HCT116 (cell line): ENCODE measurements at regions not wholly inside any gene's neighbourhood (a gene's known extent, or its start where the extent isn't known, plus 50 kb on each side); places are given as distances from the start of the nearest gene placed in this dataset.

Experiments
- ATAC-seq: fragments of 200-7000 bp; cut with Tn5 transposase; 2 replicates; pipeline ENCODE4 v1.9.1; 2020; ENCODE audit warnings: mild to moderate bottlenecking, moderate library complexity
- BruUV-seq: library from RNA; stranded (reverse); fragments of 400-500 nt; replicated peaks from 2 replicates; lab custom pipeline; 2021; lab: Mats Ljungman, UMichigan
- CTCF ChIA-PET: fragments of 300-600 bp; sonication (Branson Sonifier 250); formaldehyde crosslinking; loops from one replicate; lab custom pipeline; 2021; ENCODE audit warnings: antibody characterized with exemption; lab: Charles Lee
- POLR2A ChIA-PET: fragments of 300-600, 350-600 bp; sonication (Branson Sonifier 250); formaldehyde crosslinking; loops from one replicate; lab custom pipeline; 2021; ENCODE audit warnings: antibody characterized with exemption; lab: Charles Lee
- RAD21 ChIA-PET, 2 experiments: fragments of 300-600 bp; sonication (Branson Sonifier 250); formaldehyde crosslinking; loops; one replicate each; lab custom pipeline; 2023; ENCODE audit warnings: low total read pairs in 2 of 2; ENCODE audit not compliant: uncharacterized antibody in 2 of 2, unreplicated experiment in 2 of 2, low non-redundant PET in 1 of 2; lab: Charles Lee
- DNase-seq: peaks from one replicate; pipeline ENCODE4 v3.0.0-alpha.2; 2010; ENCODE audit warnings: low read depth, low spot score
- H2AFZ ChIP-seq: fragments of 200-600 bp; shearing (Covaris generic), sonication (generic); 2 replicates; pipeline ENCODE4 v1.6.1; 2017; ENCODE audit warnings: low read depth, mixed run types, mixed read lengths, antibody characterized with exemption, low read length; ENCODE audit not compliant: poor library complexity, severe bottlenecking
- H3K27ac ChIP-seq: 2 replicates; pipeline ENCODE4 v1.5.1; 2012; ENCODE audit warnings: low read depth, low read length
- H3K27me3 ChIP-seq: fragments of 200-600 bp; sonication (generic); 2 replicates; pipeline ENCODE4 v1.6.1; 2016; ENCODE audit warnings: mixed run types, low read length, mixed read lengths; ENCODE audit not compliant: insufficient read depth
- H3K36me3 ChIP-seq, 2 experiments: fragments of 200-500 bp in 1 of 2; fragments of 200-600 bp in 1 of 2; sonication (Bioruptor generic) in 1 of 2; sonication (generic) in 1 of 2; 2 replicates each; pipeline versions ENCODE4 v1.5.1 to v1.6.1; 2014 to 2016; ENCODE audit warnings: low read length in 2 of 2, inconsistent platforms in 1 of 2, mixed read lengths in 1 of 2, mixed run types in 1 of 2; ENCODE audit not compliant: insufficient read depth in 2 of 2, control insufficient read depth in 1 of 2
- H3K4me1 ChIP-seq, 2 experiments: fragments of 200-600 bp in 1 of 2; sonication (generic) in 1 of 2; 2 replicates each; pipeline versions ENCODE4 v1.5.1 to v1.6.1; 2012 to 2017; ENCODE audit warnings: low read length in 2 of 2, inconsistent platforms in 1 of 2, mild to moderate bottlenecking in 1 of 2, mixed read lengths in 1 of 2, mixed run types in 1 of 2, moderate library complexity in 1 of 2; ENCODE audit not compliant: insufficient read depth in 2 of 2, control insufficient read depth in 1 of 2
- H3K4me2 ChIP-seq: fragments of 200-600 bp; sonication (generic); 2 replicates; pipeline ENCODE4 v1.6.1; 2017; ENCODE audit warnings: mixed run types, low read length, mixed read lengths
- H3K4me3 ChIP-seq, 2 experiments: fragments of 200-600 bp in 1 of 2; sonication (generic) in 1 of 2; replicated peaks in 1 of 2; 2 replicates each; pipeline ENCODE4 v1.5.1; 2011 to 2016; ENCODE audit warnings: low read length in 2 of 2, control low read depth in 1 of 2, low read depth in 1 of 2, mild to moderate bottlenecking in 1 of 2, mixed read lengths in 1 of 2, mixed run types in 1 of 2
- H3K79me2 ChIP-seq: fragments of 200-600 bp; sonication (generic); 2 replicates; pipeline ENCODE4 v1.6.1; 2017; ENCODE audit warnings: mild to moderate bottlenecking, mixed run types, low read length, moderate library complexity, mixed read lengths; ENCODE audit not compliant: insufficient read depth
- H3K9ac ChIP-seq: fragments of 200-600 bp; sonication (generic); 2 replicates; pipeline ENCODE4 v1.6.1; 2016; ENCODE audit warnings: low read length, mixed read lengths
- H3K9me2 ChIP-seq: fragments of 200-600 bp; sonication (generic), shearing (Covaris generic); 2 replicates; pipeline ENCODE4 v1.6.1; 2017; ENCODE audit warnings: mixed run types, mild to moderate bottlenecking, moderate library complexity; ENCODE audit not compliant: insufficient read depth
- H3K9me3 ChIP-seq, 2 experiments: fragments of 200-500 bp in 1 of 2; fragments of 200-600 bp in 1 of 2; sonication (Bioruptor generic) in 1 of 2; sonication (generic) in 1 of 2; 2 replicates each; pipeline ENCODE4 v1.6.1; 2014 to 2017; ENCODE audit warnings: low read length in 2 of 2, mixed read lengths in 2 of 2, inconsistent platforms in 1 of 2, low read depth in 1 of 2, mild to moderate bottlenecking in 1 of 2, mixed run types in 1 of 2, moderate library complexity in 1 of 2; ENCODE audit not compliant: control insufficient read depth in 1 of 2, insufficient read depth in 1 of 2
- H4K20me1 ChIP-seq: fragments of 200-600 bp; sonication (generic), shearing (Covaris generic); 2 replicates; pipeline ENCODE4 v1.6.1; 2017; ENCODE audit warnings: mixed run types, mild to moderate bottlenecking, moderate library complexity; ENCODE audit not compliant: insufficient read depth
- CEBPB ChIP-seq: IDR thresholded peaks from 2 replicates; pipeline ENCODE4 v1.6.1; 2012; ENCODE audit warnings: low read depth
- ELF1 ChIP-seq: IDR thresholded peaks from 2 replicates; pipeline ENCODE4 v1.6.1; 2012; ENCODE audit warnings: low read depth, borderline replicate concordance
- EZH2 ChIP-seq: fragments of 200-600 bp; sonication (generic); IDR thresholded peaks from 2 replicates; pipeline ENCODE4 v1.6.1; 2017; ENCODE audit warnings: antibody characterized with exemption, mixed run types
- EZH2phosphoT487 ChIP-seq: fragments of 200-600 bp; IDR thresholded peaks from 2 replicates; pipeline ENCODE4 v1.6.1; 2018; ENCODE audit warnings: antibody characterized with exemption, borderline replicate concordance
- MAX ChIP-seq: IDR thresholded peaks from 2 replicates; pipeline ENCODE4 v1.6.1; 2012
- POLR2AphosphoS5 ChIP-seq: IDR thresholded peaks from 2 replicates; pipeline ENCODE4 v1.6.1; 2011; ENCODE audit warnings: mild to moderate bottlenecking, low read depth, low read length, moderate library complexity
- RAD21 ChIP-seq: IDR thresholded peaks from 2 replicates; pipeline ENCODE4 v1.6.1; 2012; ENCODE audit warnings: low read depth, mild to moderate bottlenecking
- SIN3A ChIP-seq: IDR thresholded peaks from 2 replicates; pipeline ENCODE4 v1.6.1; 2012; ENCODE audit warnings: low read depth
- SP1 ChIP-seq: IDR thresholded peaks from 2 replicates; pipeline ENCODE4 v1.6.1; 2012; ENCODE audit warnings: low read depth
- YY1 ChIP-seq: IDR thresholded peaks from 2 replicates; pipeline ENCODE4 v1.6.1; 2011; ENCODE audit warnings: low read length, low read depth, moderate library complexity, mild to moderate bottlenecking; ENCODE audit not compliant: insufficient replicate concordance; ENCODE audit errors: extremely low read depth
- ZBTB33 ChIP-seq: IDR thresholded peaks from 2 replicates; pipeline ENCODE4 v1.6.1; 2011; ENCODE audit warnings: mild to moderate bottlenecking, low read length, moderate library complexity; ENCODE audit not compliant: insufficient replicate concordance; ENCODE audit errors: extremely low read depth
- intact Hi-C: fragments of 100-400 bp; cut with micrococcal nuclease; formaldehyde crosslinking; loops from 2 replicates; pipeline ENCODE4 v1.10.0; 2022

- ATAC-seq (no peak), DNase-seq (no peak)
- intact Hi-C loops, result no loop called here
- H3K4me1 ChIP-seq, result no peaks in the 10 kb centered on the region
- RAD21 ChIA-PET, result no interaction called here
- no peaks in the 10 kb centered on the region for H4K20me1 ChIP-seq
- BruUV-seq, result no TSS peak
- no peak overlapping the region for H3K9ac ChIP-seq
- no peak overlapping the region for H3K4me2 ChIP-seq
- no peaks in the 10 kb centered on the region for H3K79me2 ChIP-seq
- no peaks in the 10 kb centered on the region for H3K9me2 ChIP-seq
- TF ChIP-seq YY1, result no peak
- TF ChIP-seq POLR2AphosphoS5, result no peak
- no peak for TF ChIP-seq MAX
- no peak for TF ChIP-seq SIN3A
- no peak for TF ChIP-seq EZH2phosphoT487
- TF ChIP-seq ELF1, result no peak
- TF ChIP-seq CEBPB, result no peak
- H2AFZ ChIP-seq, result no peak overlapping the region
- no peak overlapping the region for H3K4me3 ChIP-seq
- H3K27me3 ChIP-seq, result no peaks in the 10 kb centered on the region
- POLR2A ChIA-PET, result no interaction called here
- CTCF ChIA-PET, result no interaction called here
- H3K9me3 ChIP-seq, result peaks cover 6 to 14% of the 10 kb centered on the region in 2 experiments; a peak in 1 of 4 replicates
- H3K36me3 ChIP-seq, result no peaks in the 10 kb centered on the region
- no peak overlapping the region for H3K27ac ChIP-seq
Observed at GRCh38 chr2:122875091-122875865, 1119.8 kb downstream of the TSN start.

- no peak overlapping the region for H2AFZ ChIP-seq
- TF ChIP-seq POLR2AphosphoS5 (no peak), ZBTB33 (no peak), EZH2 (no peak), SP1 (no peak), RAD21 (no peak)
- H3K27ac ChIP-seq, result no peak overlapping the region
- BruUV-seq, result no TSS peak
- no peaks in the 10 kb centered on the region; a peak in 1 of 4 replicates for H3K36me3 ChIP-seq
- no peak overlapping the region for H3K9ac ChIP-seq
- POLR2A ChIA-PET, result no interaction called here
- no peaks in the 10 kb centered on the region for H3K9me2 ChIP-seq
- H3K9me3 ChIP-seq, result peaks cover 11 to 14% of the 10 kb centered on the region in 2 experiments; a peak in 2 of 4 replicates
- H4K20me1 ChIP-seq, result no peaks in the 10 kb centered on the region
- RAD21 ChIA-PET, result no interaction called here
- DNase-seq (no peak), ATAC-seq (no peak)
- CTCF ChIA-PET, result no interaction called here
- intact Hi-C loops, result no loop called here
- H3K79me2 ChIP-seq, result no peaks in the 10 kb centered on the region
- no peaks in the 10 kb centered on the region for H3K27me3 ChIP-seq
- no peak overlapping the region for H3K4me2 ChIP-seq
- no peaks in the 10 kb centered on the region for H3K4me1 ChIP-seq
- H3K4me3 ChIP-seq, result no peak overlapping the region
Observed at GRCh38 chr2:122883849-122884248, 1128.4 kb downstream of the TSN start.
